Endodermal cell (in vitro differentiated cells): ENCODE measurements at regions not wholly inside any gene's neighbourhood (a gene's known extent, or its start where the extent isn't known, plus 50 kb on each side); places are given as distances from the start of the nearest gene placed in this dataset.

Experiments used
- DNase-seq: peaks from one replicate; pipeline ENCODE4 v3.0.0-alpha.2; 2017
- H3K27ac ChIP-seq: 2 replicates; pipeline ENCODE4 v1.5.1; 2013; ENCODE audit warnings: mild to moderate bottlenecking, low read depth, low read length, moderate library complexity
- H3K27me3 ChIP-seq: 2 replicates; pipeline ENCODE4 v1.6.1; 2013; ENCODE audit warnings: mild to moderate bottlenecking, low read length, moderate library complexity; ENCODE audit not compliant: insufficient read depth, control insufficient read depth, poor library complexity, severe bottlenecking
- H3K36me3 ChIP-seq: 2 replicates; pipeline ENCODE4 v1.7.0; 2013; ENCODE audit warnings: mild to moderate bottlenecking, low read length, moderate library complexity; ENCODE audit not compliant: control insufficient read depth, insufficient read depth
- H3K4me1 ChIP-seq: one replicate; pipeline ENCODE4 v1.7.0; 2013; ENCODE audit warnings: low read length; ENCODE audit not compliant: control insufficient read depth, insufficient read depth
- H3K4me3 ChIP-seq: 2 replicates; pipeline ENCODE4 v1.5.1; 2013; ENCODE audit warnings: mild to moderate bottlenecking, low read length, moderate library complexity
- H3K9ac ChIP-seq: 2 replicates; pipeline ENCODE4 v1.6.1; 2013; ENCODE audit warnings: mild to moderate bottlenecking, low read length, moderate library complexity; ENCODE audit not compliant: poor library complexity, severe bottlenecking; ENCODE audit errors: extremely low read depth
- H3K9me3 ChIP-seq: 2 replicates; pipeline ENCODE4 v1.6.1; 2013; ENCODE audit warnings: mild to moderate bottlenecking, low read length, moderate library complexity; ENCODE audit not compliant: control insufficient read depth
- H3K27ac Mint-ChIP-seq: 2 replicates; pipeline ENCODE4 v1.8.0; 2020; ENCODE audit warnings: mixed read lengths
- H3K27me3 Mint-ChIP-seq: 2 replicates; pipeline ENCODE4 v1.8.0; 2021; ENCODE audit warnings: mild to moderate bottlenecking, mixed read lengths; ENCODE audit not compliant: insufficient read depth
- H3K36me3 Mint-ChIP-seq: 2 replicates; pipeline ENCODE4 v1.8.0; 2020; ENCODE audit warnings: low read depth, mixed read lengths
- H3K4me1 Mint-ChIP-seq: 2 replicates; pipeline ENCODE4 v1.8.0; 2020; ENCODE audit warnings: mixed read lengths
- H3K4me3 Mint-ChIP-seq: 2 replicates; pipeline ENCODE4 v1.8.0; 2020; ENCODE audit warnings: mild to moderate bottlenecking, moderate library complexity, mixed read lengths
- H3K9me3 Mint-ChIP-seq: 2 replicates; pipeline ENCODE4 v1.8.0; 2020; ENCODE audit warnings: mild to moderate bottlenecking, mixed read lengths
- WGBS, 2 experiments: methylation state at CpG; one replicate each; pipeline versions ENCODE4 v1.1.5 to v1.1.7; 2013; ENCODE audit warnings: missing lambda C conversion rate in 2 of 2, mixed read lengths in 1 of 2; ENCODE audit not compliant: insufficient coverage in 1 of 2, insufficient read length in 1 of 2; 5-methylcytosine and 5-hydroxymethylcytosine counted together
- TF ChIP-seq, protein P1 (sequence below): fragments of 200-600 bp; sonication (generic); conservative IDR thresholded peaks from 2 replicates; pipeline ENCODE4 v1.5.0; 2021; ENCODE audit warnings: antibody characterized with exemption, mild to moderate bottlenecking

DNA sequence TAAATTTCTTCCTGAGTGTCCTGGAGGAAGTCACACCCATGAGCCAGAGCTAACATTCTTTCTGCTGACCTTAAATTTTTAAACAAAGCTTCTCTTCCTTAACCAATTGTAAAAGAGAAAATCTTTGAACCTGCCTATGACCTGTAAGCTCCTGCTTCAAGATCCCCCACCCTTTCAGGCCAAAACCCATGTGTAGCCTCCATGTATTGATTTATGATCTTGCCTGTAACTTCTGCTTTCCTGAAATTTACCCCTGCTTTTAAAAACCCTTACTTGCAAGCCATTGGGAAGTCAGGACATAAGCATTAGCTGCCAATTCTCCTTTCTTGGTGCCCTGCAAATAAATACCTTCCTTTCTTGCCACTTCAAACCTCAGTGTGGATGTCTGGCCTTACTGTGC, 68.5 kb upstream of the HECTD2 start:
- Mint-ChIP-seq H3K4me3 (no peak overlapping the region), H3K27me3 (peaks cover 2% of the 10 kb centered on the region), H3K36me3 (no peaks in the 10 kb centered on the region), H3K9me3 (no peaks in the 10 kb centered on the region), H3K27ac (no peak overlapping the region), H3K4me1 (peaks cover 3% of the 10 kb centered on the region)
- TF ChIP-seq, protein P1, sequence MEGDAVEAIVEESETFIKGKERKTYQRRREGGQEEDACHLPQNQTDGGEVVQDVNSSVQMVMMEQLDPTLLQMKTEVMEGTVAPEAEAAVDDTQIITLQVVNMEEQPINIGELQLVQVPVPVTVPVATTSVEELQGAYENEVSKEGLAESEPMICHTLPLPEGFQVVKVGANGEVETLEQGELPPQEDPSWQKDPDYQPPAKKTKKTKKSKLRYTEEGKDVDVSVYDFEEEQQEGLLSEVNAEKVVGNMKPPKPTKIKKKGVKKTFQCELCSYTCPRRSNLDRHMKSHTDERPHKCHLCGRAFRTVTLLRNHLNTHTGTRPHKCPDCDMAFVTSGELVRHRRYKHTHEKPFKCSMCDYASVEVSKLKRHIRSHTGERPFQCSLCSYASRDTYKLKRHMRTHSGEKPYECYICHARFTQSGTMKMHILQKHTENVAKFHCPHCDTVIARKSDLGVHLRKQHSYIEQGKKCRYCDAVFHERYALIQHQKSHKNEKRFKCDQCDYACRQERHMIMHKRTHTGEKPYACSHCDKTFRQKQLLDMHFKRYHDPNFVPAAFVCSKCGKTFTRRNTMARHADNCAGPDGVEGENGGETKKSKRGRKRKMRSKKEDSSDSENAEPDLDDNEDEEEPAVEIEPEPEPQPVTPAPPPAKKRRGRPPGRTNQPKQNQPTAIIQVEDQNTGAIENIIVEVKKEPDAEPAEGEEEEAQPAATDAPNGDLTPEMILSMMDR, result no peak
- no peaks in the 10 kb centered on the region for H3K9me3 ChIP-seq
- no peaks in the 10 kb centered on the region for H3K27me3 ChIP-seq
- H3K36me3 ChIP-seq, result no peaks in the 10 kb centered on the region
- DNase-seq, result no peak
- no peak overlapping the region for H3K9ac ChIP-seq
- H3K4me1 ChIP-seq, result no peaks in the 10 kb centered on the region
- H3K4me3 ChIP-seq, result no peak overlapping the region
- no peak overlapping the region for H3K27ac ChIP-seq

DNA sequence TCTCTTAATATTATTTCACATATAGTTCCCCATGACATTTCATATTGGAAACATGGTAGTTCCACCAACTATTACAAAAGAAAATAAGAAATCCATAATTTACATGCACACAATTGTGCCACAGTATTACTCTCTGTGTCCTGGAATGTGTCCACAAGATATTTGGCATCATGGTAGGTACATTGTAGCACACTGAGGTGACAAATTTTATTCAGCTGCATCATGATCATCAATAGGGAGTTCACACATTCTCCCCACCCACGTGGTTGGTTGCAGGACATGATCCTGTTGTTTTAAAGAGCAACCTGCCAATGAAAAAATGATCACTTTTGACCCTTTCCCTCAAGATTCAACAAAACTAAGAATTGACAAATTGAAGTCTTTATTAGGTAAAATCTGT, 67.1 kb upstream of the HECTD2 start:
- Mint-ChIP-seq H3K27ac (no peak overlapping the region), H3K27me3 (peaks cover 2% of the 10 kb centered on the region), H3K36me3 (no peaks in the 10 kb centered on the region), H3K9me3 (no peaks in the 10 kb centered on the region), H3K4me3 (no peak overlapping the region), H3K4me1 (peaks cover 3% of the 10 kb centered on the region)
- DNase-seq, result no peak
- H3K4me3 ChIP-seq, result no peak overlapping the region
- H3K9me3 ChIP-seq, result no peaks in the 10 kb centered on the region
- TF ChIP-seq, protein P1, result no peak
- no peaks in the 10 kb centered on the region for H3K4me1 ChIP-seq
- H3K27ac ChIP-seq, result no peak overlapping the region
- 77 to 100% methylated on average over 1 of the region's 1 CpG for WGBS, 2 experiments
- no peak overlapping the region for H3K9ac ChIP-seq
- H3K36me3 ChIP-seq, result no peaks in the 10 kb centered on the region
- H3K27me3 ChIP-seq, result no peaks in the 10 kb centered on the region

DNA sequence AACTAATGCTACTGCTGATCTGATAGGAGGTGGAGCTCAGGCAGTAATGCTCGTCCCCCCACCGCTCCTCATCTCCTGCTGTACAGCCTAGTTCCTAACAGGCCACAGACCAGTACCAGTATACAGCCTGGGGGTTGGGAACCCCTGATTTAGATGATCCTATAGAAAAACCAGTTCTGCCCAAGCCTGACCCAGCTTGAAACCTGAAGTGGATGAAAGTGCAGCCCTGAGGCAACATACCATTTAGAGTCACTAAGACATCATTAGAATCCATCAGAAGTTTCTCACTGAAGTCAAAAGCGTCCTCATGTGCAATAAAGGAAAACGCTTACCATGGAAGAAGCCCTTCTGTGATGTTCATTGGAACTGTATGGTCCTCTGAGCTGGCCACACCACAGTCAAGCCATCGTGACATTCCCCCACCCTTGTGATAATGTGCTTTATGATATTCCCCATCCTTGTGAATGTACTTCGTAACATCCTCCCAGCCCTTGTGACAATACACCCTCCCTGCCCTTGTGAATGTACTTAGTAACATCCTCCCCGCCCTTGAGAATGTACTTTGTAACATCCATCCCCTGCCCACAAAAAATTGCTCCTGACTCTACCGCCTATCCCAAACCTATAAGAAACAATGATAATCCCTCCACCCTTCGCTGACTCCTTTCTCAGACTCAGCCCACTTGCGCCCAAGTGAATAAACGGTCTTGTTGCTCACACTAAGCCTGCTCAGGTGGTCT, 65.9 kb upstream of the HECTD2 start:
- DNase-seq, result no peak
- Histone ChIP-seq H3K27ac (no peak overlapping the region), H3K27me3 (no peaks in the 10 kb centered on the region), H3K36me3 (no peaks in the 10 kb centered on the region), H3K4me3 (no peak overlapping the region), H3K9ac (no peak overlapping the region), H3K4me1 (no peaks in the 10 kb centered on the region), H3K9me3 (no peaks in the 10 kb centered on the region)
- WGBS, 2 experiments, result 90 to 93% methylated on average over 10 to 11 of the region's 11 CpGs
- Mint-ChIP-seq H3K9me3 (no peaks in the 10 kb centered on the region), H3K27ac (no peak overlapping the region), H3K4me1 (peaks cover 3% of the 10 kb centered on the region), H3K36me3 (no peaks in the 10 kb centered on the region), H3K4me3 (no peak overlapping the region), H3K27me3 (peaks cover 2% of the 10 kb centered on the region)
- TF ChIP-seq, protein P1, result no peak
